ENCODE measurements at regions not wholly inside any gene's neighbourhood (a gene's known extent, or its start where the extent isn't known, plus 50 kb on each side); places are given as distances from the start of the nearest gene placed in this dataset.

- TF ChIP-seq, protein P1, sequence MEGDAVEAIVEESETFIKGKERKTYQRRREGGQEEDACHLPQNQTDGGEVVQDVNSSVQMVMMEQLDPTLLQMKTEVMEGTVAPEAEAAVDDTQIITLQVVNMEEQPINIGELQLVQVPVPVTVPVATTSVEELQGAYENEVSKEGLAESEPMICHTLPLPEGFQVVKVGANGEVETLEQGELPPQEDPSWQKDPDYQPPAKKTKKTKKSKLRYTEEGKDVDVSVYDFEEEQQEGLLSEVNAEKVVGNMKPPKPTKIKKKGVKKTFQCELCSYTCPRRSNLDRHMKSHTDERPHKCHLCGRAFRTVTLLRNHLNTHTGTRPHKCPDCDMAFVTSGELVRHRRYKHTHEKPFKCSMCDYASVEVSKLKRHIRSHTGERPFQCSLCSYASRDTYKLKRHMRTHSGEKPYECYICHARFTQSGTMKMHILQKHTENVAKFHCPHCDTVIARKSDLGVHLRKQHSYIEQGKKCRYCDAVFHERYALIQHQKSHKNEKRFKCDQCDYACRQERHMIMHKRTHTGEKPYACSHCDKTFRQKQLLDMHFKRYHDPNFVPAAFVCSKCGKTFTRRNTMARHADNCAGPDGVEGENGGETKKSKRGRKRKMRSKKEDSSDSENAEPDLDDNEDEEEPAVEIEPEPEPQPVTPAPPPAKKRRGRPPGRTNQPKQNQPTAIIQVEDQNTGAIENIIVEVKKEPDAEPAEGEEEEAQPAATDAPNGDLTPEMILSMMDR (IDR thresholded peaks at IDR 0.05) = no peak
- no peak for TF ChIP-seq POLR2A (IDR thresholded peaks at IDR 0.05)
Observed at GRCh38 chr5:32511776-32512374, 67.3 kb upstream of the ZFR start.

Data from body of pancreas (tissue), 4 donors.